HG03159 (cell line): ENCODE measurements at regions not wholly inside any gene's neighbourhood (a gene's known extent, or its start where the extent isn't known, plus 50 kb on each side); places are given as distances from the start of the nearest gene placed in this dataset.
"Not testable (repeated sequence)": the region's sequence is repeated elsewhere in the genome, so short reads cannot be mapped to it uniquely, and the experiment has no call there.

ENCODE experiments used
- ATAC-seq: cut with Tn5 transposase; IDR thresholded peaks from one replicate; pipeline ENCODE4 v1.9.1; 2021; ENCODE audit warnings: mild to moderate bottlenecking, moderate library complexity; ENCODE audit not compliant: unreplicated experiment

DNA sequence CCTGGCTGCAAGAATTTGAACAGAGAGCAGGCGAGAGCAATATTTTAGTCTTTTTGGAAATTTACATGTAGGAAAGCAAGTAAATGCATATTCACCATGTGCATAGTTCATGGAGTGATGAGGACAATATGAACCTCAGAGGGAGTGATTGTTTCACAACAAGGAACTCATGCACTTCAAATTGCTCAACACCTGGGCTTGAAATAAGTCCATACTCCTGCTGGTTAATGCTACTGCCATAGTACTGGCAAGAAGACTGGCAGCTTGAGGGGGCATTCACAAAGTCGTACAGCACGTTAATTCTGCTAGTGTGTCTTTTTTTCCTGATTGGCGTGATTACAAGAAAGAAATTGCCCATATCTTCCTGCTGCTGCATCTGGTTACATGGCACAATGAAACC is 267.6 kb downstream of the PCDH17 start:
- ATAC-seq, result no peak

DNA sequence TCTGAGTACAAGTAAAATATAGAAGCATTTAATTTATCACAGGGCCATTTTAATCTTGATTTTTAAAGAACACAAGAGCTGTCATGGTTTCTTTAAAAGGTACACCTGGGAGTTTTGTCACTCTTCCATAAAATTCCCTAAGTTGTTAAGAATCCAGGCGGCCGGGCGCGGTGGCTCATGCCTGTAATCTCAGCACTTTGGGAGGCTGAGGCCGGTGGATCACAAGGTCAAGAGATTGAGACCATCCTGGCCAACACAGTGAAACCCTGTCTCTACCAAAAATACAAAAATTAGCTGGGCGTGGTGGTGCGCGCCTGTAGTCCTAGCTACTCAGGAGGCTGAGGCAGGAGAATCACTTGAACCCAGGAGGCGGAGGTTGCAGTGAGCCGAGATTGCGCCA is 278.3 kb downstream of the PCDH17 start:
- ATAC-seq, result not testable (repeated sequence)

DNA sequence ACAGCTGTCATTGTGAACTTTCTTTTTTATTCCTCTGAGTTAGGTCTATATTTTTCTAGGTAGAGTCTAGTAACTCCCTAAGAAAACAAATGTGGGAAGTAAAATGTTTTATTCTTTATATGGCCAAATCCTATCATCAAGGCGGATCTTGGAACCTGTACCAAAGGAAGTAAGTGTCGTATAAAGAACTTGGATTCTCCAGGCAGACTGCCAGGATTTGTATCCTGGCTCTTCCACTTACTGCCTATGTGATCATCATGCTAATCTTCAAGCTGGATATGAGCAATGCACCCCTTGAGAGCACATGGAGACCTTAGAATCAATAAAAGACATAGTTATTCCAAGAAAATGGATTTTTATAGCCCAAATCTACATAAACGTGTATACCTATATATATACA is 286.5 kb downstream of the PCDH17 start:
- ATAC-seq, result no peak

DNA sequence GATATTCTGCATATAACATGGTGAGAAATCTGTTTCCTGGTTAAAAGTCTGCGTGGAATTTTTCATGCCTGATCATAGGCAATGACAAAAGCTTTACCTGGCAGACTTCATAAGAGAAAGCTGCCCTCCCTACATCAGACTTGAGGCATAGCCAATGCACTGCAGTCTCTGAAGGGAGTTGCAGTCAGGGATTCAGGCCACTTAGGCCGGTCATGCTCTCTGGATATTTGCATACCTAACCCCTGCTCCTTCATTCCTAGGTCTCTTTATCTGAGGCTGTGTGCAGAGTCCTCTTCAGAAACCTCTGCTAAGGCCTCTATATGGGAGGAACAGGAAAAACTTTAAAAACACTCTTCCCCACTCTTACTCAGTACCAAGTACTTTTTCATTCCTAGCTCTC is 287.4 kb downstream of the PCDH17 start:
- no peak for ATAC-seq

DNA sequence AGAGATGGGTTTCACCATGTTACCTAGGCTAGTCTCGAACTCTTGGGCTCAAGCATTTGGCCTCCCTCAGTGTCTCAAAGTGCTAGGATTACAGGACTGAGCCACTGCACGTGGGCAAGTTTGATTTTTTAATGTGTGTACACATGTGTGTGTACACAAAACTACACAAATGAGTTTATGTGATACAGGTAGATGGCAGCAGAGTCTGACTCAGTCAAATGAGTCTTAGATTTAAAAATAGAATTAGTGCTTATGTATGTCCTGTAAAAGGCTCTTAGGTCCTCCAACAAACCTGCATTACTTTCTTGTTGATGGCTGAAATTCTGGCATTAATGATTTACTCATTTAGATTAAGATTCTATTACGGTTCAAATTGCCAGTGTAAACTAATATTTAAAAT is 293.7 kb downstream of the PCDH17 start:
- no peak for ATAC-seq

DNA sequence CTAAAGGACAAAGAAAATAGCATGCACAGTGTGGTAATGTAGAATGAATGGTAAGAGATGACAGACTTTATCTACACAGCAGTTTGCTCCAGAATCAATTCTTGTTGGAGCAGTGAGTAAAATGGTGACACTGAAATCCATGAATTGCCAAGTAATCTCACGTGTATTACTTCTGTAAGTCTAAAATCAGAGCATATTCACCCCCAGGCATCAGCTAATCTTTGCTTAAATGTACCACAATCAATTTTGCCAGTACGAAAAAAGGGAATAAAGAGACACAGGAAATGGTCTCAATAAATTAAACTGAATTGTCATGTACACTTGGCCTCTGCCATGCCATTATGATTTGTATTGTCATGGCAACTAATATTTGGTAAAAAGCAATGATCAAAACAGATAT is 294.2 kb downstream of the PCDH17 start:
- no peak for ATAC-seq

DNA sequence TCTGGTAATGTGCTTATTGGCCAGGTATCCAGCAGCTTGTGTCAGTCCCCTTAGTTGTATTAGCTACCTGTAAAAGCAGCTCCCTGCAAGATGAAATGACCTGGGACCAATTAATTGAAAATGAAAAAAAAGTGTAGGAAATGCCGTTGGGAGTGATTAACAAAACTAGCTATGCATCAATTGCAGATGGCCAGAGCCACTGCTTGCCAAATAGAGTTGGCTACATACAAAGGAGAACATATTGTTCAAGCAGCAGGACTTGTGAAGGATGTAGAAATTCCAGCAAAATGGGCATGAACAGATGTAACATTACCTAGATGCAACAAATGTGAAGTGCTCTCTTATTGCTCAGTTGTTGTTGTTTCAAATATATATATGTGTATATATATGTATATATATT is 300.5 kb downstream of the PCDH17 start:
- ATAC-seq, result no peak

DNA sequence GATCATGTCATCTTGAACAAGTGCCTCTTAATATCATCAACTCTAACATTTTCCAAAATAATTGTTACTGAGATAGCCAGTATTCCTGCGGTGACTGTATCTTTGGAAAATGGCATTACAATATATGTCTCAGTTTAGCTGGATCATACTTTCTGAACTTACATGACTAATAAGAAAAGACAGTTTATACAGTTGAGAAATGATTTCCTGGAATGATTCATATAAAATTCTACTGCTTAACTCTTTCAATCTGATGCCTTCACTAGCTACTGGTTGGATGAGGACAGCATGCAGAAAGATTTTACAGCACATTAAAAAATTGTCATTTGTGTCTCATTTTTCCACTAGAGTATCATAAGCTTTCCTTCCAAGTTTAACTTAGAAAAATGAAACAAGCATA is 302.1 kb downstream of the PCDH17 start:
- ATAC-seq, result no peak

DNA sequence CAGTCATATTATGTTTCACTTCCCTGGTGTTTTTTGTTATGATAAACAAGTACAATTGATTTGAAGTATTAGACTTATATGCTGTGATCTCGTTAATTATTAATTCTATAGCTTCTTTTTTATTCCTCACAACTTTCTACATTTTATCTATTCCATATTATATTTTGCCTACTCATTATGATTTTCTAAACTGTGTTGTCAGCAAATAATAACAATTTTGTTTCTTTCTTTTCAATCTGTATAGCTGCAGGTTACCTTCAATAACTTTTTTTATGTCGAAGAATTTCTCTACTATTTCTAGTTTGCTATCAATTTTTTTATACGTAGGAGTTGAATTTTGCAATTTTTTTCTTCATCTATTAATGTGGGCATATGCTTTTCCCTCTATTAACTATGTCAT is 304.4 kb downstream of the PCDH17 start:
- ATAC-seq, result no peak

DNA sequence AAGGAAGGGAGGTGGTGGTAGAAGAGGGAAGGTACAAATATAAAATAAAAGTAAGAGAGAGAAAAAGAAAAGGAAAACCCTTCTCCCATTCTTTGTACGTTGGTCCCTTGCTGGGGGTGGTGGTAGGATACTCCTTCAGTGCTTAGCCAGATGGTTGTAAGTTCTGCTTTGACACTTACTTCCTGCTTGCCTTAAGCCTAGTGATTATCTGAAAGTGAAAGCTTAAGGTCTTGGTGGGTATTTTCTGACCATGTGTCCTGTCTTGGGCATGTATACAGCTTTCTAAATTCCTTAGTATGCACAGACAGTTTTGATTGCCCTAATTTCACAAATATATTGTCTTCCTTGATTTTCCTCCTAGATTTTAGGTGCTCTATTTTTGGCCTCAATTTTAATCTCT is 314.8 kb downstream of the PCDH17 start:
- ATAC-seq, result peak; percentile 96

DNA sequence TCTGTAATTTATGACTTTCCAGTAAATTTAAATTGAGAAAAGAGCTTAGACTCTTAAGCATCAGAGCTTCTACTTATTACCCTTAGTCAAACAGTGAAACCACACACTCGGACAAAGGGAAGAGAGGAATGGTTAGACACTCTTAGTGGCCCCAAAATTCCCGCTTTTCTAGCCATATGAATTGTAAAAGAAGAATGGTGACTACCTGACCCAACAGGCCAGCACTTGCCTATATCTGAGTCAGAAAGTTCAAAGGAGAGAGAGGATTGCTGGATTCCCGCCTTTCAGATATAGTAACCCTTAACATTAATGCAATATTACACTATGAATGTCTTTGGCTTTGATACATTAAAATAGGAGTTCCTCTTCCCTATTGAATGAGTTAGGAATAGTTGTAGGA is 317.3 kb downstream of the PCDH17 start:
- no peak for ATAC-seq

DNA sequence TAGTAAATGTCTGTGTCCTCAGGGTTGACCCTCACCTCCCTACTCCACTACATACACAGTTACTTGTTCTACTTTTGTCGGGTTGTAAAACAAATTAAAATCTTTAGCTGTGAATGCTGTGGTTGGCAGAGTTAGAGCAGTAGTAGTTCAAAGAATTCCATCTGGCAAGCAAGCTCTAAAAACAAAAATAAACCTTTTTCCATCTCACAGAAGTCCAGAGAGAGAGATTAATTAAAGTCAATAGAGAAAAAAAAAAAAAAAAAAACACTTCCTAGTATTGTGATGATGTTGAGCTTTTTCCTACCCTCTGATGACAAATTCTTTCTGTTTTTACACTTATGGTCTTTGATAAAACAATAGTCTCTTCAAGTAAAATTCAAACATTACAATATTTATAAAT is 338.4 kb downstream of the PCDH17 start:
- no peak for ATAC-seq

DNA sequence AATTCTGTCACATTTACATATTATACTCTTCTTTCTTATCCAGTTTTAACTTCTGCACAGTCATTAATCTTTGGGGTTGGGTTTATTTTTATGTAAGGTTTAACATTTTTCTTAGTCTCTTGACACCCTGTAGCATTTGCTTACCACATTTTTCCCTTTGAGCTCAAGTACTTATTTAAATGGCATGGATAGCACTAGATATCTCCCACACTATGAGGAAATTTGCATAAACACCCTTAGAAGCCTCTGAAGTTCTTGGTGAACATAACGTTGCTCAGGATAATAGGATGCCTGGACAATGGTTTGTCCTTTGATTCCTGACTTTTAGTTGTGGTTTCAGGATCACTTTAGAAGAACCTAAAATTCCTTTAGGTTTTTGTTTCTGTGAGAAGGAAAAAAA is 338.9 kb downstream of the PCDH17 start:
- ATAC-seq, result no peak

DNA sequence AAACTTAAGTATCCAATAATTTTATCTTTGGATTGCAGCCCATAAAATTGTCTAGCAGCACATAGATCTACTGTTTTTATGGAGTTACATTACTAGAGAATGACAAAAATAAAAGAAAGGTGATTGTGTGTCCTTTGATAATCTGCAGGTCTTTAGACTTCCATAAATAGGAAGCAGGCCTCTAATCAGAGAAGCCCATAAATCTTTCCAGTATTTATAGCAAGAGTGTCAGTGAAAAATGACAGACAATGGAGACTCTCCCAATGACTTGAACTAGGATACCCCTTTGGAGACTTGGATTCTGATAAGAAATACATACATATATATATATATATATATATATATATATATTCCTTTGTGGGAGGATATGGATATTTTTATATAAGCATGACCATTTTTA is 351.2 kb downstream of the PCDH17 start:
- ATAC-seq, result no peak

DNA sequence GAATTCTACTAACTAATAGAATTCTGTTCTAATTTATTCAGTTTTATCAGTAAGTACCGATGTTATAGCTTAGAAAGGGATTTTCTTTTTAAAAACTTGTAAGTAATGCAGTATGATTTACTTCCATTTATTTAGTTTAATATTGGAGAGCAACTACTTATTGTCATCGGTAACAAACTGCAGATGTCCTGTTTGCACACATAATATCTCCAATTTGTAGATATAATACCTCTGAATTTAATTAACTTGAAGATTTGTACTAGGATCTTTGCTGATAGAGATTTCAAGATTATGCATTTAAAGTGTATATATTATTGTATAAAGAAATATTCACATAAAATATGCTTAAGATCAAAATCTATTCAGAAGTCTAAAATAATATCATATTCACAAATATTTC is 356.7 kb downstream of the PCDH17 start:
- ATAC-seq, result no peak

DNA sequence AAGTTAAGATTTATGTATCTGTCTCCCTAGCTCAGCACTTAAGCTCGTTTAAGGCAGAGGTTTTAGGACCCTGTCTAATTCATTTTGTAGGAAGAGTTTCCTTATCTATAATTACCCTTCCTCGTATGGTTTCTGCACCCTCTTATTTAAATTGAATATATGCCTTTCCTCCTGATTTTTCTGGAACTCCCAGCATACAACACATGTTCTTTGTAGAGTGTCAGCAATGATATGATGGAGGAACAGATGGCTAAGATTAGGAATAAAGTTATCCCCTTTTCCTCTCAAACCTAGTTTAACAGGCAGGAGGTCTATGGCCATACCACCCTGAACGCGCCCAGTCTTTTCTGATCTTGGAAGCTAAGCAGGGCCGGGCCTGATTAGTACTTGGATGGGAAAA is 359.5 kb downstream of the PCDH17 start:
- no peak for ATAC-seq

DNA sequence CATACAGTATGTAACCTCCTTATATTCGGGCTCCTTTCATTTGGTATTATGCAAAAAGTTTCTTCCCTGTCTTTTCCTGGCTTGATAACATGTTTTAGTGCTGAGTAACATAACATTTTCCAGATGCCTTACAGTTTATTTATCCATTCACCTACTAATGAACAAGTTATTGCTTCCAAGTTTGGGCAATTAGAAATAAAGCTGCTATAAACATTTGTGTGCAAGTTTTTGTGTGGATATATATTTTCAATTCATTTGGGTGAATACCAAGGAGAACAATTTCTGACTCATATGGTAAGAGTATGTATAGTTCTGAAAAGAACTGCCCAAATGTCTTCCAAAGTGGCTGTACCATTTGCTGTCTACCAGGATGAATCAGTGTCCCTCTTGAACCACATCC is 360.9 kb downstream of the PCDH17 start:
- no peak for ATAC-seq

DNA sequence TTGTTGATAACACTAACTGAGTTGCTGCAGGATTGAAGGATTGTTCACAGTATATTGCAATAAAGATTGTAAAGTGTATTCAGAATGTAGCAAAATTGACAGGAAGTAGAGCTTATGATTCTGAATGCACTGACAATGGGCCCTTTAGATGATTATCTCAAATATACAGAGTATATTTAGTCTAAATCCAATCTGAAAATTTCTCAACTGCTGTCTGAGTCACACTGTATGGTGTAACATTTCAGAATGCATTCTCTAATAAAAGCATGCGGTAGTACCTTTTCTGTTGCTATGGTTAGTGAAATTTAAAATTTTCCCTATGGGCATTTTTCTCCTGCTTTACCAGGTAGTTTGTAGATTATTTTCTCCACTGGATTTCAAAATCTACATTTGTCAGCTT is 365.2 kb downstream of the PCDH17 start:
- no peak for ATAC-seq

DNA sequence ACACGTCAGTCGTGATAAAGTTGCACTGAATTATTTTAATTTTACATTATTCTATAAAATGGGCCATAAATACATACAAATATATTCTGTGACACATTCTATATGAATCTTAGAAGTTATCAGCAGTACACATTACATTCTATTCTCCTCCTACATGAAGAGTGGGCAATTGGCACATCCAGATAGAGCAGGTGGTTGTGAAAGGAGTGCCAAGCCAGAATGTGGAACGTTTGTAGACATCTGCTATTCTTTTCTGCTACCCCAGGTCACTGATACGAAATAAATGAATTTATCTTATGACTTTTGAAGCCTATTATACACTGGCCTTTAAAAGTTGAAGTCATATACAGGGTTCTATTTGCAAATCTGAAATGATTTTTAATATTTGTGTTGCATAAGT is 373.2 kb downstream of the PCDH17 start:
- ATAC-seq, result no peak

DNA sequence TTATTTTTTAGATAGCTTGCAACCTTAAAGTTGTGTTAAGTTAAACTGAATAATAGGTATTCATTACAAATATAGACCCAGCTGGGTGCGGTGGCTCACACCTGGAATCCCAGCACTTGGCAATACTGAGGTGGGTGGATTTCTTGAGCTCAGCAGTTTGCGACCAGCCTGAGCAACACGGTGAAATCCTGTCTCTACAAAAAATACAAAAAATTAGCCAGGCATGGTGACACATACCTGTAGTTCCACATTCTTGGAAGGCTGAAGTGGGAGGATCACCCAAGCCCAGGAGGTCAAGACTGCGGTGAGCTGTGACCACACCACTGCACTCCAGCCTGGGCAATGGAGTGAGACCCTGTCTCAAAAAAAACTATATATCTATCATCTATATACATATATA is 386.5 kb downstream of the PCDH17 start:
- no peak for ATAC-seq

DNA sequence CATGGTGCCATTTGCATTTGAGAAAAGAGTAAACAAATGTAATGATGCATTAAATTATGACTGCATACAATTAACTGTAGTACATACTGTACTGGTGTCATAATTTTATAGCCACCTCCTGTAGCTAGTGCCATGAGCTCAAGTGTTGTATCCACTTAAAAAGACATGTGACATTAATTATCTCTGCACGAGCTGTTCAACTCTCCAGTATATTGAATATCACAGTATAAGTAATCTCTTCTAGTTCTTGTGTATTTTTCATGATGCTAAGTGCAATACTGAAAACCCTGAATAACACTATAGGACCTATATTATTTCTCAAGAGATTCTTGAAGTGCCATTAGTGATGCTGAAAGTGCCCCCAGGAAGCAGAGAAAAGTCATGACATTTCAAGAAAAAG is 387.3 kb downstream of the PCDH17 start:
- no peak for ATAC-seq

DNA sequence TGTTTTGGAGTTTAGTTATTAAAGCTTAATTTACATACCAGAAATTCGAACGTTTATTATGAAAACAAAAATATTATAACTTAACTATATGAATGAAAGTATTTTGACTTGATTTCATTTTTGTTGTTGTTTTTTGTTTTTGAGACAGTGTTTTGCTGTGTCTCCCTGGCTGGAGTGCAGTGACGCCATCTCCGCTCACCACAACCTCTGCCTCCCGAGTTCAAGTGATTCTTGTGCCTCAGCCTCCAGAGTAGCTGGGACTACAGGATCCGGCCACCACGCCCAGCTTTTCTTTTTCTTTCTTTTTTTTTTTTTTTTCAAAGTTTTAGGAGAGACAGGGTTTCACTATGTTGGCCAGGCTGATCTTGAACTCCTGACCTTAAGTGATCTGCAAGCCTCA is 392.6 kb downstream of the PCDH17 start:
- no peak for ATAC-seq

DNA sequence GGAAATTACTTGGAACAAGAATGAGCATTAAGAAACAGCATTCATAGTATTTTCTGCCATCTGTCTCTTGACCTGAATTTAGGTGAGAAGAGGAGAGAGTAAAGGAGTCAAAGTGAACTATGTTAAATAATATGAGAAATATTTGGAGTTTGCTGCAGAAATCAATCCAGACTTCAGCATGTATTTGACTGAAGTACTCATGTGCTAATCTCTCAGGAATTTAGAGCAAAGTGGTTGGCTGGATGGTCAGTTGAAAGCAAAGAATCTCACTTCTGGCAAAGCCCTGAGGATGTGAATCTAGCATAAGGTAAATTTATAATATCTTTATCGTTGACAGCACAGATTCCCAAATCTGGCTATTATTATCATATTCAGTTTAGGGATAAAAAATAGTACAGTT is 394.3 kb downstream of the PCDH17 start:
- no peak for ATAC-seq
